HG02610 (cell line): ENCODE measurements at regions not wholly inside any gene's neighbourhood (a gene's known extent, or its start where the extent isn't known, plus 50 kb on each side); places are given as distances from the start of the nearest gene placed in this dataset.

ENCODE experiments used
- ATAC-seq: cut with Tn5 transposase; IDR thresholded peaks from one replicate; pipeline ENCODE4 v1.9.1; 2021; ENCODE audit warnings: mild to moderate bottlenecking, moderate library complexity; ENCODE audit not compliant: unreplicated experiment

DNA sequence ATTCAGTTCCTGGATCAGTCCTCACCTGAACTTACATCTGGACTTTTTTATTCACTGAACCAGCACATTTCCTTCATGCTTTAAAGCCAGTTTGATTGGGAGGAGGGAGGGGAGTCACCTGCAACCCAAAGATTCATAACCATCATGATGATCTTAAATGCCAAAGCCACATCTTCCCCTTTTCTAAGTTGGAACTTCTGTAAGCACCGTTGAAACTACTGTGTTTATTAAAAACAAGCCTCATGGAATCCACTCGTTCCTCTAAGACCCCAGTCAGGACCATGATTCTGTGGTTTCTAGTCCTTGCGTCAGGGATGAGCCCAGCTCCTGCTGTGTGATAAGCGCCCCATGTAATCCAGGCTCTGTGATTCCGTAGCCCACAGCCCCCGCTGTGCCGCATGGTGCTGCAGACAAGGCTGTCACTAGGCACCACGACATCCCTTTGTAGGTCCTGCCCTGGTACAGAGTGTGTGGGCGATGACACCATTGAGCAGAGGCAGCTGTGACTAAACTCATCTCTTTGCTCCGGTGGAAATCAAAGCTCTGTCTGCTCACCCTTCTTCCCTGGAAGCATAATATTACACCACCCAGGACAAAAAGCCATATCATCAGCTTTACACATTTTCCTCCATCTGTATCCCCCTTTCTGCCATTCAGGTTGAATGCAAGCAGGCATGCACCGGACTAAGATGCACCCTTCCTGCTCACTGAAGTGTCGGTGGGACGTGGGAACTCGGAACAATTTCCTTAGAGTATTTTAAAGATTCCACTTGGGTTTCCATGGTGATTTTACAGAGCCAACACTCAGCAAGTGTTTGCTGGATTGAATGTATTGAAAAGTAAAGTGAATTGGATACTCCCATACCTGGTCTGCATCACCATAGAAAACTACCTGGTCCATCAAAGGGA is 132.0 kb upstream of the FSTL4 start:
- ATAC-seq: no peak

DNA sequence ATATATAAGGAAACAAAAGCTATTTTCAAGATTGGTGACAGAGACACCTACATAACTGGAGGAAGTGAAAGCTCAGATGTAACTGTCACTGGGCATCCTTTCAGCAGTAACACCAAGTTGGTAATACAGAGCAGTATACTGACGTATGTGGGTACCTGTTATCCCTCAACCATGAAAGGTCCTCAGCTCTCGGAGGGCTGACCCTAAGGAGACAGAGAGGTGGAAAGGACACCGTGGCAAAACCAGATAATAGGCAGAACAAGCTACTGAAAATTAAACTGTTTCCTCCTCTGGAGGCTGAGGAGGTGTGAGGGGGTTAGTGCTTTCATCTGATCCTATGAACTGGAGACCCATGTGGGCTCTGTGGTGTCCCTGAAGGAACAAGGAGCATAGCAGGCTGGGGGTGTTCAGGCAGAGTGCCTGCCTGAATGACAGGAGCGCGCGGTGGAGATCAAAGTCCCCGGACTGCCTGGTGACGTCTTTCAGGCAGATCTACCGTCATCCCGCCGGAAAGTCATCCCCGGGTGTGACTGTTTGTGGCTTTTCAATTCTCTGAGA is 130.2 kb upstream of the FSTL4 start:
- ATAC-seq: no peak

DNA sequence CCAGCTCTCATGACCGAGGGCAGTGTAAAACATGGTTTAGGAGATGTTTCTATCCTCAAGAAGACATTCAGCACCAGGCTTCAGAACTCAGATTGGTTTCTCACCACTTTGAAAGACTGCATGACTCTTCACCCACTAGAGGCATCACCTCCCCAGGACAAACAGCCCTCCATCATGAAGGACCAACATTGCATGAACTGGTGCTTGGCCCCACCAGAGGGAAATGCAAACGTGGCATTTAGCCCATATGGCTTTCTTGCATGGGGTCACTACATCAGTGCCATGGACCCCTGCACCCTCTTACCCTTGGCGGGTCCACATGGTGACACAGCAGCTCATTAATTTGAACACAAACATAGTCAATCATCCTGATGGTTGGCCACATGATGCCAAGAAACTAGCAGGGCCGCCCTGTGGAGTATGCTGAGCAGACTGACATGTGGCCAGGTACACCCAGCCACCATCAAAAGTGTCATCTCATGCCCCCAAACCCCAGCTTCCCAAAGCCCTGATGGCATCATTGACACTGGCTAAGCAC is 129.5 kb upstream of the FSTL4 start:
- no peak for ATAC-seq

- ATAC-seq: no peak
These were observed 129.1 kb upstream of the FSTL4 start for GRCh38 chr5:133741396-133741795.

GRCh38 chr5:133739181-133739780 is 126.9 kb upstream of the FSTL4 start:
- no peak for ATAC-seq

DNA sequence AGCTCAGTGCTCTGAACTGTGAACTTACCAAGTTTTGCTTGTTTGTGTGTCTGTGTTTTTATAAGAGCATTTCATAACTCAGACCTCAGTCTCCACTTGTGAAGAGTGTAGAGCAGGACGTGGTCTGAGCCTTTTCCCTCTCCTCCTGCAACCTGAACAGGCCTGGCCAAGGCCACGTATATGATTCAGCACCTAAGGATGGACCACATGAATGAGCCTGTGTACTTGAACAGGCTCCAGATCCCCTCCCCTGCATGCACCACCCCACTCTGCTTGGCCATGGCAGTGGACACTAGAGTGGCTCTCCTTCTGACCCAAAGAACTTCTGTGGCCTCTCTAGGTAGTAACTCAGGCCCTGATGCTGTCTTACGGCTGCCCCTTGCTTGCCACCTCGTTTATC is 125.9 kb upstream of the FSTL4 start:
- no peak for ATAC-seq

- no peak for ATAC-seq
These were observed 124.2 kb upstream of the FSTL4 start for GRCh38 chr5:133736512-133736911.

DNA sequence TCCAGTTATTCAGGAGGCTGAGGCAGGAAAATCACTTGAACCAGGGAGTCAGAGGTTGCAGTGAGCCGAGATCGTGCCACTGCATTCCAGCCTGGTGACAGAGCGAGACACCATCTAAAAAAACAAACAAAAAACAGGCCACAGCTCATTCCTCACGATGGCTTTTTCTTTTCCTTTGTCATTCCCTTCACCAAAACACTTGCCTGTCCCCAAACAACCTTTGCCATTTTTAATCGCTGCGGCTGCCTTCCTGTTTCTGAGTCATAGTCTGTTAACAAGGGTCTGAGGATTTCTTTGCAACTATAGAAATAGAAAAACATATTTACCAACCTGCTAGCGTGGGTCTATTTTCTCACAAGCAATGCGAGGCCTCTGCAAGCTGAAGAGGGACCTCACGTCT is 123.0 kb upstream of the FSTL4 start:
- no peak for ATAC-seq

- ATAC-seq: no peak
These were observed 122.6 kb upstream of the FSTL4 start for GRCh38 chr5:133734916-133735315.

- no peak for ATAC-seq
These were observed 120.2 kb upstream of the FSTL4 start for GRCh38 chr5:133732536-133732935.

DNA sequence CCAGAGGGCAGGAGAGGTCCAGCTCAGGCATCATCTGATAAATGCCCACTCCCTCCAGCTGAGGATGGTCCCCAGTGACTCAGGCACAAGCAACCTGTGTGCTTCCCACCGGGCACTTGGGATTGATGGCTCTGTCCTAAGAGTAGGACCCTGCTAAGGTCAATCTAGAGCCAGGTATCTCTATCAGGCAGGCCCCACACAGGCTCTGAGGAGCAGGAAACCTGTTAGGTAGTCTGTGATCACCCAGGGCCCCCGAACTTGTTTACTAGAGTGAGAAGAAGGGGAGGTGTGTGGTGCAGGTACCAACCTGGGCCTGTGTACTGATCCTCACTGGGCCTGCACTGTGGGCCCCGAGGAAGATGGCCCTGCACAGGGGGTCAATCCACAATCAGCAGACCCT is 119.6 kb upstream of the FSTL4 start:
- ATAC-seq: no peak

- ATAC-seq: no peak
These were observed 118.5 kb upstream of the FSTL4 start for GRCh38 chr5:133730866-133731265.

- ATAC-seq: no peak
These were observed 118.0 kb upstream of the FSTL4 start for GRCh38 chr5:133730346-133730745.

- ATAC-seq: no peak
These were observed 117.5 kb upstream of the FSTL4 start for GRCh38 chr5:133729800-133730199.

GRCh38 chr5:133728475-133728874 is 116.1 kb upstream of the FSTL4 start:
- ATAC-seq: no peak

GRCh38 chr5:133727636-133728035 is 115.3 kb upstream of the FSTL4 start:
- ATAC-seq: no peak

DNA sequence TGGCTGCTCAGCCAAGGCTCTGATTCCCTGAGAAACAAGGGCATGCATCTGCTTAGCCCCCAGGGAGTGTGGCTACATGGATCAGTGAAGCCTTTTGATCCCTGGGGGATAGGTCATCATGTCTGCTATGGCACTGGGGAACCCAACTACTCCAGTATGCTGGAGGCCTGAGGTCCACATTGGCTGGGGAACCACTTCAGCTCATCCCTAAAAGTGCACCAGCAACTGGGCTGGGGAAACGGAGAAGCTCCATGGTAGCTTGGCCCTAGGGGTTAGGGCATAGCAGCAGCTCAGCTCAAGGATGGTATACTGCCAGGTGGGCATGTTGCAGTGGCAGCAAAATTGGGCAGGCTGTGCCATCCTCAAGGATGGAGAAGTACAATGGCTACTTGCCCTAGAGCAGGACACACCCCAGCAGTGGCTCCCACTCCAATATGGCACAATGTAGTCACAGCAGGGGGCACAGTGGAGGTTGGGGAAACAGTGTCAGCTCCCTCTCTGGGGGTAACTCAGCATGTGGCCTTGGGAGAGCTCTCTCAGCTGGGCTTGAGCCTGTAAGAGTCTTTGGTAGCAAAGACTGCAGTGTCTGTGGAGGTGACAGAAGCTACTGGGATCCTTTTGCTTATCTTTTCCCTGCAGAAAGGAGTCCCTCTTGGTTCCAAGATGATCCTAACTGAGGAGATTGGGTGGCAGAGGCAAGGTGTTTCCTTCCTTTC is 111.5 kb upstream of the FSTL4 start:
- no peak for ATAC-seq

DNA sequence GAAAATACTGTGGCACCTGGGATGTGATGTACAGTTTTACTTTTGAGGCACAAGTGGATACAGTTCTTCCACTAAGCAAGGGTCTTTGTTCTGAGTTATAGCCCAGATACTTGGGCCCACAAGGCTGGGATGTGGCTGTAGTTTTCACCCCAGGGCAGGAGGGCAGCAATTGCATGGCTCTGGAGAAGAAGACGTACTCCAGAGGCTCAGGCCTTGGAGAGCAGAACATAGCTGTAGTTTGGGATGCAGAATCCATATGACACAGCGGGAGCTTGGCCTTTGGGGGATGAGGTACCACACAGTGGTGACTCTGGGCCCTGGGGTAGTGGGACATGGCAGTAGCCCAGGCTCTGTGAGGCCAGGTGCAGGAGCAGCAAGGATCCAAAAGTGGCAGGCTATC is 110.8 kb upstream of the FSTL4 start:
- ATAC-seq: no peak

DNA sequence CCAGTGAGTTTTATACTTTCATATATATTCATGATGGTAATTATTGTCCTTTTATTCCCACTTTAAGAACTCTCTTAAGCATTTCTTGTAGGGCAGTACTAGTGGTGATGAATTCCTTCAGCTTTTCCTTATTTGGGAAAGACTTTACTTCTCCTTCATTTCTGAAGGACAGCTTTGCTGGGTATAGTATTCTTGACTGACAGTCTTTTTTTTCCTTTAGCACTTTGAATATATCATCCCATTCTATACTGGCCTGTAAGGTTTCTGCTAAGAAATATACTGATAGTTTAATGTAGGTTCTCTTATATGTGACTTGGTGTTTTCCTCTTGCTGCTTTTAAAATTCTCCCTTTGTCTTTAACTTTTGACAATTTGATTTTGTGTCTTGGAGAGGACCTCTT is 109.0 kb upstream of the FSTL4 start:
- ATAC-seq: no peak

- ATAC-seq: no peak
These were observed 106.1 kb upstream of the FSTL4 start for GRCh38 chr5:133718457-133718856.

DNA sequence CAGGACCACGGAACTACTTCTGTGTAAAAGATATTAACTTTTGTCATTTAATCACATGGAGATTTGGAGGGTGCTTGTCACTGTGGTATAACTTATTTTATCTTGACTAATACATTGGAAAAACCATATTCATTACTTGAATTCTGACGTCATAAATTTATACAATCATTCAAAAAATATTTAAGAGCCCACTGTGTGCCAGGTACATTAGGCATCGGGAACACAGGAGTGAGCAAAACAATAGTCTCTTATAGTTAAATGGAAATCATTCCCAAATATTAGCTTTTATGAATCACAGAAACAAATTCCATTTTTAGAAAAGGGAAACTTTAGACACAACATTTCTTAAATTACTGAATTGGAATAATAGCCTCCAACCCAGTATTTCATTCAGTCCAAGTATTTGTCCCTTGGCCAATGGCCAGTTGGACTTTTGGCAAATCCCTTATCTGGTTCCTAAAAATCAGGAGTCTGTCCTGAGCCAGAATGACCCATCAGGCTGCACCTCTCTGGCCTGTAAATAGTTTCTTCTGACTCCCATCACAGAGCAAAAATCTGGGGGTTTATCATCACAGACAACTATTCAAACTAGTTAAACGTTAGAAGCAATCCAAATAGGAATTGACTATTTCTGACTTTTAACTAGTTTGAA is 104.3 kb upstream of the FSTL4 start:
- ATAC-seq: no peak
